SK-N-SH (cell line): ENCODE measurements at regions not wholly inside any gene's neighbourhood (a gene's known extent, or its start where the extent isn't known, plus 50 kb on each side); places are given as distances from the start of the nearest gene placed in this dataset.

ENCODE experiments used
- CTCF ChIA-PET: fragments of 300-600, 350-600 bp; formaldehyde crosslinking; extraction: SDS; loops from one replicate; lab custom pipeline; 2021; lab: Yijun Ruan, JAX
- POLR2A ChIA-PET: fragments of 350-600 bp; sonication (Branson Sonifier 250); formaldehyde crosslinking; extraction: SDS; loops from one replicate; lab custom pipeline; 2020; ENCODE audit warnings: antibody characterized with exemption, inconsistent platforms; lab: Yijun Ruan, JAX
- DNase-seq: peaks from one replicate; pipeline ENCODE4 v3.0.0; 2012
- H2AFZ ChIP-seq: fragments of 200-600 bp; sonication (generic); 2 replicates; pipeline ENCODE4 v1.8.1; 2016; ENCODE audit warnings: antibody characterized with exemption, mild to moderate bottlenecking, low read depth
- H3F3A ChIP-seq: fragments of 200-600 bp; sonication (generic); replicated peaks from 2 replicates; pipeline ENCODE3; 2016; ENCODE audit warnings: antibody characterized with exemption, mild to moderate bottlenecking; ENCODE audit not compliant: insufficient read depth
- H3K27ac ChIP-seq, 2 experiments: fragments of 200-500 bp in 1 of 2; fragments of 200-600 bp in 1 of 2; sonication (Bioruptor generic) in 1 of 2; sonication (generic), shearing (Covaris generic) in 1 of 2; 2 replicates each; pipeline versions ENCODE4 v1.5.1 to v1.6.1; 2014 to 2016; ENCODE audit warnings: low read depth in 2 of 2, inconsistent platforms in 1 of 2, low read length in 1 of 2, mild to moderate bottlenecking in 1 of 2, mixed read lengths in 1 of 2
- H3K27me3 ChIP-seq: fragments of 200-600 bp; sonication (generic), shearing (Covaris generic); 2 replicates; pipeline ENCODE4 v1.6.1; 2016; ENCODE audit warnings: mixed run types; ENCODE audit not compliant: insufficient read depth
- H3K36me3 ChIP-seq, 2 experiments: fragments of 200-500 bp in 1 of 2; fragments of 200-600 bp in 1 of 2; sonication (Bioruptor generic) in 1 of 2; sonication (generic) in 1 of 2; replicated peaks in 1 of 2; 2 replicates each; pipeline versions ENCODE3 to v1.5.1; 2014 to 2016; ENCODE audit warnings: low read length in 1 of 2, mild to moderate bottlenecking in 1 of 2; ENCODE audit not compliant: insufficient read depth in 2 of 2, control insufficient read depth in 1 of 2
- H3K4me1 ChIP-seq, 2 experiments: fragments of 200-500 bp in 1 of 2; fragments of 200-600 bp in 1 of 2; sonication (Bioruptor generic) in 1 of 2; sonication (generic), shearing (Covaris generic) in 1 of 2; 2 replicates each; pipeline versions ENCODE4 v1.5.1 to v1.6.1; 2014 to 2016; ENCODE audit warnings: low read depth in 1 of 2, low read length in 1 of 2, mixed run types in 1 of 2; ENCODE audit not compliant: insufficient read depth in 2 of 2, control insufficient read depth in 1 of 2
- H3K4me2 ChIP-seq: fragments of 200-600 bp; sonication (generic), shearing (Covaris generic); 2 replicates; pipeline ENCODE4 v1.6.1; 2017; ENCODE audit warnings: mixed run types
- H3K4me3 ChIP-seq, 2 experiments: fragments of 200-500 bp in 1 of 2; fragments of 200-600 bp in 1 of 2; sonication (Bioruptor generic) in 1 of 2; sonication (generic), shearing (Covaris generic) in 1 of 2; 2 replicates each; pipeline versions ENCODE4 v1.5.1 to v1.8.1; 2014 to 2016; ENCODE audit warnings: low read depth in 2 of 2, inconsistent platforms in 1 of 2, low read length in 1 of 2, mild to moderate bottlenecking in 1 of 2, mixed read lengths in 1 of 2, moderate library complexity in 1 of 2
- H3K79me2 ChIP-seq: fragments of 200-600 bp; sonication (generic); 2 replicates; pipeline ENCODE4 v1.8.1; 2017; ENCODE audit warnings: mild to moderate bottlenecking; ENCODE audit not compliant: insufficient read depth
- H3K9ac ChIP-seq: fragments of 200-600 bp; sonication (generic); 2 replicates; pipeline ENCODE4 v1.6.1; 2017; ENCODE audit warnings: mixed run types
- H3K9me2 ChIP-seq: fragments of 200-600 bp; sonication (generic); 2 replicates; pipeline ENCODE4 v1.6.1; 2017; ENCODE audit warnings: mixed run types
- H3K9me3 ChIP-seq: fragments of 200-600 bp; sonication (generic); 2 replicates; pipeline ENCODE4 v1.6.1; 2017; ENCODE audit warnings: mixed run types, mild to moderate bottlenecking, moderate library complexity
- H4K20me1 ChIP-seq: fragments of 200-600 bp; sonication (generic); 2 replicates; pipeline ENCODE4 v1.6.1; 2017; ENCODE audit warnings: mild to moderate bottlenecking, mixed run types; ENCODE audit not compliant: insufficient read depth
- CTCF ChIP-seq: fragments of 200-600 bp; sonication (generic); IDR thresholded peaks from 2 replicates; pipeline ENCODE4 v1.6.1; 2017; ENCODE audit warnings: antibody characterized with exemption, mild to moderate bottlenecking, moderate library complexity
- ELF1 ChIP-seq: IDR thresholded peaks from 2 replicates; pipeline ENCODE4 v1.4.0; 2012
- FOSL2 ChIP-seq: IDR thresholded peaks from 2 replicates; pipeline ENCODE4 v1.4.0; 2012; ENCODE audit warnings: low read depth, mild to moderate bottlenecking, moderate library complexity, borderline replicate concordance
- GABPA ChIP-seq: IDR thresholded peaks from 2 replicates; pipeline ENCODE4 v1.4.0; 2012; ENCODE audit warnings: low read depth, mild to moderate bottlenecking
- GATA2 ChIP-seq: sonication (generic); formaldehyde crosslinking; IDR thresholded peaks from 2 replicates; pipeline ENCODE4 v1.5.0; 2020; ENCODE audit warnings: mild to moderate bottlenecking, missing genetic modification reagents
- JUND ChIP-seq: IDR thresholded peaks from 2 replicates; pipeline ENCODE4 v1.4.0; 2012
- MAX ChIP-seq: IDR thresholded peaks from 2 replicates; pipeline ENCODE4 v1.4.0; 2012; ENCODE audit warnings: low read depth
- NFIC ChIP-seq: IDR thresholded peaks from 2 replicates; pipeline ENCODE4 v1.4.0; 2012; ENCODE audit warnings: borderline replicate concordance
- NRF1 ChIP-seq: IDR thresholded peaks from 2 replicates; pipeline ENCODE4 v1.6.1; 2012; ENCODE audit warnings: low read depth, mild to moderate bottlenecking, low read length
- PBX3 ChIP-seq: IDR thresholded peaks from 2 replicates; pipeline ENCODE4; 2012
- RCOR1 ChIP-seq: fragments of 150-350 bp; IDR thresholded peaks from 2 replicates; pipeline ENCODE4 v1.6.1; 2017; ENCODE audit warnings: antibody characterized with exemption, low read length
- SIN3A ChIP-seq: IDR thresholded peaks from 2 replicates; pipeline ENCODE4 v1.6.1; 2012; ENCODE audit warnings: low read depth, mild to moderate bottlenecking, low read length, moderate library complexity, borderline replicate concordance
- TCF12 ChIP-seq: IDR thresholded peaks from 2 replicates; pipeline ENCODE4 v1.4.0; 2012
- TEAD4 ChIP-seq: IDR thresholded peaks from 2 replicates; pipeline ENCODE4 v1.4.0; 2012; ENCODE audit warnings: mild to moderate bottlenecking, borderline replicate concordance; ENCODE audit not compliant: insufficient read depth
- USF2 ChIP-seq: fragments of 150-350 bp; IDR thresholded peaks from 2 replicates; pipeline ENCODE4 v1.6.1; 2017; ENCODE audit warnings: antibody characterized with exemption, low read length, low read depth, borderline replicate concordance
- ZBTB33 ChIP-seq: IDR thresholded peaks from 2 replicates; pipeline ENCODE4 v1.4.0; 2012; ENCODE audit warnings: low read depth, borderline replicate concordance
- WGBS: methylation state at CpG from one replicate; pipeline ENCODE4 v1.1.6; 2017; ENCODE audit warnings: low lambda C conversion rate; 5-methylcytosine and 5-hydroxymethylcytosine counted together

- DNase-seq = no peak
- no peaks in the 10 kb centered on the region for H4K20me1 ChIP-seq
- ChIA-PET POLR2A (no interaction called here), CTCF (no interaction called here)
- no peaks in the 10 kb centered on the region for H3K27me3 ChIP-seq
- no peaks in the 10 kb centered on the region for H3K9me2 ChIP-seq
- no peaks in the 10 kb centered on the region for H3K9me3 ChIP-seq
- H3K4me1 ChIP-seq = no peaks in the 10 kb centered on the region
- H3K36me3 ChIP-seq = no peaks in the 10 kb centered on the region
- no peaks in the 10 kb centered on the region for H3F3A ChIP-seq
- no peaks in the 10 kb centered on the region for H3K79me2 ChIP-seq
- no peak overlapping the region for H2AFZ ChIP-seq
- TF ChIP-seq PBX3 (no peak), NFIC (no peak), NRF1 (no peak), GABPA (no peak), USF2 (no peak), JUND (no peak), TEAD4 (no peak), RCOR1 (no peak), CTCF (no peak), TCF12 (no peak), FOSL2 (no peak), MAX (no peak), ELF1 (no peak), GATA2 (no peak)
- no peak overlapping the region for H3K4me3 ChIP-seq
- H3K4me2 ChIP-seq = no peak overlapping the region
- H3K9ac ChIP-seq = no peak overlapping the region
- no peak overlapping the region for H3K27ac ChIP-seq
Measured at GRCh38 chr2:188209218-188209617, 82.5 kb upstream of the GULP1 start.

GRCh38 chr2:188217264-188217663 lies 74.4 kb upstream of the GULP1 start:
- Histone ChIP-seq H2AFZ (no peak overlapping the region), H4K20me1 (no peaks in the 10 kb centered on the region)
- POLR2A ChIA-PET = no interaction called here
- TF ChIP-seq JUND = no peak
- no peak for TF ChIP-seq ZBTB33
- no peak for TF ChIP-seq SIN3A
- TF ChIP-seq, all 33 proteins: peak for 0
- Histone ChIP-seq H3K27ac (no peak overlapping the region), H3K79me2 (no peaks in the 10 kb centered on the region), H3K36me3 (no peaks in the 10 kb centered on the region), H3K4me1 (no peaks in the 10 kb centered on the region; a peak in 1 of 4 replicates), H3K9me2 (no peaks in the 10 kb centered on the region), H3K27me3 (no peaks in the 10 kb centered on the region), H3K4me3 (no peak overlapping the region), H3K9me3 (no peaks in the 10 kb centered on the region), H3K4me2 (no peak overlapping the region), H3K9ac (no peak overlapping the region), H3F3A (no peaks in the 10 kb centered on the region)
- DNase-seq = no peak
- 97% methylated on average over 4 of the region's 4 CpGs for WGBS
- CTCF ChIA-PET = no interaction called here
